H1 (cell line): ENCODE measurements at regions not wholly inside any gene's neighbourhood (a gene's known extent, or its start where the extent isn't known, plus 50 kb on each side); places are given as distances from the start of the nearest gene placed in this dataset.

Experiments used
- CTCF ChIA-PET: fragments of 300-600 bp; sonication (Branson Sonifier 250); formaldehyde crosslinking; loops from one replicate; lab custom pipeline; 2021; ENCODE audit not compliant: partially characterized antibody; lab: Charles Lee
- POLR2A ChIA-PET: fragments of 300-600 bp; sonication (Branson Sonifier 250); formaldehyde crosslinking; loops from one replicate; lab custom pipeline; 2021; ENCODE audit warnings: inconsistent platforms; ENCODE audit not compliant: partially characterized antibody; lab: Charles Lee
- DNase-seq, 2 experiments: peaks; one replicate each; pipeline versions ENCODE4 v3.0.0 to v3.0.0-alpha.2; 2010 to 2022; ENCODE audit warnings: low spot score in 2 of 2, low read depth in 1 of 2, mixed read lengths in 1 of 2
- FAIRE-seq: peaks from 2 replicates; lab custom pipeline; 2011; peaks lifted over from hg19 to GRCh38; lab: Jason Lieb, UNC
- H2AFZ ChIP-seq: 2 replicates; pipeline ENCODE4 v1.8.1; 2012; ENCODE audit warnings: low read length, inconsistent platforms
- H2AK5ac ChIP-seq: 2 replicates; pipeline ENCODE4 v1.6.1; 2013; ENCODE audit warnings: low read depth, low read length
- H2BK120ac ChIP-seq: replicated peaks from 2 replicates; pipeline ENCODE3; 2013; ENCODE audit warnings: low read depth, low read length, inconsistent platforms
- H2BK12ac ChIP-seq: 2 replicates; pipeline ENCODE4 v1.6.1; 2013; ENCODE audit warnings: low read depth, low read length
- H2BK15ac ChIP-seq: 2 replicates; pipeline ENCODE4 v1.6.1; 2013; ENCODE audit warnings: low read length
- H2BK20ac ChIP-seq: 2 replicates; pipeline ENCODE4 v1.6.1; 2013; ENCODE audit warnings: low read length
- H2BK5ac ChIP-seq: 2 replicates; pipeline ENCODE4 v1.6.1; 2013; ENCODE audit warnings: low read depth, low read length
- H3K14ac ChIP-seq: 2 replicates; pipeline ENCODE4 v1.6.1; 2013; ENCODE audit warnings: inconsistent platforms; ENCODE audit not compliant: insufficient read length
- H3K18ac ChIP-seq: 2 replicates; pipeline ENCODE4 v1.6.1; 2013; ENCODE audit warnings: low read length; ENCODE audit errors: extremely low read depth
- H3K23ac ChIP-seq: 2 replicates; pipeline ENCODE4 v1.6.1; 2013; ENCODE audit warnings: inconsistent platforms; ENCODE audit not compliant: insufficient read length
- H3K23me2 ChIP-seq: 2 replicates; pipeline ENCODE4 v1.6.1; 2013; ENCODE audit warnings: low read depth, low read length
- H3K27ac ChIP-seq: 2 replicates; pipeline ENCODE4 v1.6.1; 2011; ENCODE audit warnings: low read depth, low read length, inconsistent platforms
- H3K27me3 ChIP-seq, 4 experiments: replicated peaks in 1 of 4; 1 replicate in 1 of 4; 2 replicates in 3 of 4; pipeline versions ENCODE4 v1.6.1 to v1.8.1; 2011 to 2013; ENCODE audit warnings: low read length in 3 of 4, mild to moderate bottlenecking in 3 of 4, inconsistent platforms in 2 of 4, mixed read lengths in 2 of 4, moderate library complexity in 1 of 4; ENCODE audit not compliant: control insufficient read depth in 3 of 4, insufficient read depth in 3 of 4; ENCODE audit errors: extremely low read depth in 1 of 4
- H3K36me3 ChIP-seq, 4 experiments: 2 replicates each; pipeline versions ENCODE4 v1.6.1 to v1.8.1; 2011 to 2013; ENCODE audit warnings: mild to moderate bottlenecking in 4 of 4, low read length in 3 of 4, moderate library complexity in 2 of 4, control low read depth in 1 of 4, inconsistent platforms in 1 of 4; ENCODE audit not compliant: insufficient read depth in 4 of 4, control insufficient read depth in 2 of 4
- H3K4ac ChIP-seq: replicated peaks from 2 replicates; pipeline ENCODE3; 2013; ENCODE audit warnings: low read length, low read depth, mixed read lengths, inconsistent platforms; ENCODE audit not compliant: insufficient read length
- H3K4me1 ChIP-seq, 4 experiments: replicated peaks in 1 of 4; 1 replicate in 1 of 4; 2 replicates in 3 of 4; pipeline versions ENCODE4 v1.6.1 to v1.8.1; 2011 to 2013; ENCODE audit warnings: low read length in 3 of 4, inconsistent platforms in 2 of 4, mixed read lengths in 1 of 4; ENCODE audit not compliant: insufficient read depth in 4 of 4, control insufficient read depth in 3 of 4
- H3K4me2 ChIP-seq, 2 experiments: 2 replicates each; pipeline versions ENCODE4 v1.6.1 to v1.8.1; 2011 to 2013; ENCODE audit warnings: low read depth in 2 of 2, low read length in 2 of 2, control low read depth in 1 of 2, inconsistent platforms in 1 of 2, mild to moderate bottlenecking in 1 of 2; ENCODE audit not compliant: insufficient read depth in 1 of 2
- H3K4me3 ChIP-seq, 4 experiments: fragments of 200-600, 300-600 bp in 1 of 4; sonication (generic), shearing (Covaris generic), sonication (Bioruptor Twin) in 1 of 4; 2 replicates each; pipeline versions ENCODE4 v1.5.1 to v1.8.1; 2011 to 2016; ENCODE audit warnings: low read length in 4 of 4, low read depth in 3 of 4, control low read depth in 2 of 4, inconsistent platforms in 2 of 4, mild to moderate bottlenecking in 2 of 4, mixed read lengths in 1 of 4, moderate library complexity in 1 of 4; ENCODE audit not compliant: insufficient read depth in 2 of 4; ENCODE audit errors: extremely low read depth in 1 of 4
- H3K56ac ChIP-seq: replicated peaks from 2 replicates; pipeline ENCODE3; 2013; ENCODE audit warnings: low read depth, mild to moderate bottlenecking, mixed read lengths, low read length, inconsistent platforms; ENCODE audit not compliant: insufficient read length
- H3K79me1 ChIP-seq: 2 replicates; pipeline ENCODE4 v1.6.1; 2013; ENCODE audit warnings: low read depth, low read length, control low read depth
- H3K79me2 ChIP-seq, 2 experiments: 2 replicates each; pipeline versions ENCODE4 v1.6.1 to v1.8.1; 2012 to 2013; ENCODE audit warnings: low read length in 2 of 2, mild to moderate bottlenecking in 2 of 2, inconsistent platforms in 1 of 2; ENCODE audit not compliant: insufficient read depth in 2 of 2, control insufficient read depth in 1 of 2
- H3K9ac ChIP-seq, 4 experiments: replicated peaks in 1 of 4; 1 replicate in 1 of 4; 2 replicates in 3 of 4; pipeline versions ENCODE4 v1.6.1 to v1.8.1; 2011 to 2013; ENCODE audit warnings: low read depth in 3 of 4, low read length in 3 of 4, control low read depth in 2 of 4, mild to moderate bottlenecking in 2 of 4, moderate library complexity in 2 of 4, inconsistent platforms in 1 of 4; ENCODE audit errors: extremely low read depth in 1 of 4
- H3K9me3 ChIP-seq, 2 experiments: 2 replicates each; pipeline versions ENCODE4 v1.6.1 to v1.8.1; 2012 to 2013; ENCODE audit warnings: mild to moderate bottlenecking in 2 of 2, moderate library complexity in 2 of 2, control low read depth in 1 of 2, inconsistent platforms in 1 of 2, low read depth in 1 of 2, low read length in 1 of 2, mixed read lengths in 1 of 2; ENCODE audit not compliant: insufficient read depth in 2 of 2
- H4K20me1 ChIP-seq, 2 experiments: replicated peaks in 1 of 2; 2 replicates each; pipeline versions ENCODE3 to v1.8.1; 2011 to 2013; ENCODE audit warnings: inconsistent platforms in 2 of 2, low read length in 2 of 2, mild to moderate bottlenecking in 1 of 2; ENCODE audit not compliant: insufficient read depth in 2 of 2, control insufficient read depth in 1 of 2
- H4K5ac ChIP-seq: 2 replicates; pipeline ENCODE4 v1.6.1; 2013; ENCODE audit warnings: low read length, low read depth, mixed read lengths, inconsistent platforms; ENCODE audit not compliant: insufficient read length
- H4K8ac ChIP-seq: 2 replicates; pipeline ENCODE4 v1.8.0; 2013; ENCODE audit warnings: mild to moderate bottlenecking, moderate library complexity, low read length, inconsistent platforms; ENCODE audit not compliant: insufficient read depth; ENCODE audit errors: extremely low read depth
- H4K91ac ChIP-seq: replicated peaks from 2 replicates; pipeline ENCODE3; 2013; ENCODE audit warnings: low read length, mixed read lengths, inconsistent platforms; ENCODE audit not compliant: insufficient read length
- CHD1 ChIP-seq: IDR thresholded peaks from 2 replicates; pipeline ENCODE4 v1.6.1; 2012; ENCODE audit warnings: low read depth, low read length, improper control_type of control experiment
- RAD21 ChIP-seq, 2 experiments: IDR thresholded peaks in 1 of 2; conservative IDR thresholded peaks in 1 of 2; 2 replicates each; pipeline ENCODE4 v1.6.1; 2011; ENCODE audit warnings: low read depth in 2 of 2, low read length in 2 of 2, improper control_type of control experiment in 1 of 2, inconsistent platforms in 1 of 2, mild to moderate bottlenecking in 1 of 2, moderate library complexity in 1 of 2
- WGBS, 2 experiments: shearing (Covaris generic) in 1 of 2; methylation state at CpG; one replicate each; pipeline versions ENCODE4 v1.1.6 to v1.1.7; 2013 to 2015; ENCODE audit warnings: low lambda C conversion rate in 2 of 2, mixed read lengths in 2 of 2, inconsistent platforms in 1 of 2, low coverage in 1 of 2, missing lambda C conversion rate in 1 of 2; ENCODE audit not compliant: insufficient replicate concordance in 2 of 2, insufficient coverage in 1 of 2, insufficient read length in 1 of 2; ENCODE audit errors: extremely low coverage in 1 of 2, missing lambda C conversion rate in 1 of 2; 5-methylcytosine and 5-hydroxymethylcytosine counted together

DNA sequence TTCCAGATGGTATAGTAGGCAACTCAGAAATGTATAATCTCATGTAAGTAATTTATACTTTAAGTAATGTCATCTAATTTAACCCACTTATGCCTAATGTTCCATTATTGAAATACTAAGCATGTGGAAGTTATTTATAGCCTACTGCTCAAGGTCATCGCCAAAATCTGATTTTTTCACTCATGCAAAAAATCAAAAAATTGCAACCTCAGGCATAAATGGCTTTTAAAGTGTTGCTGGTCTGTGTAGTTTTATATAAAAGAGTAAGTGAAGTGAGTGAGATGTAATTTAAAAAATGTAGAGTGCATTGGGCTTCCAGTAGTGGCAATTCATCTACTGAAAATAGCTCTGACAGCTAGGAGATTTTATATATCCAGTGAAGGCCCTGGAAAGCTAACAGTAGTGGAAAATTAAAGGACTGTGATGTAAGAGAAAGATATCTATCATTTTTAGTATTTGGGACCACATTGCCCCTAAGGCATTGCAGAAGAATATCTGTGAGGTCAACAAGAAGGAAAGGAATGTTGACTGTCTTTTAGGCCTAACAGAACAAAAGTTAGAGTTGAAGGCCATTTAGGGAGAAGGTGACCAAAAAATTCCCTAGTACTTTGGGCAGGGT lies 624.5 kb upstream of the CHORDC1 start:
- 89% methylated on average over 1 of the region's 1 CpG; no CpG with 5 or more reads in 1 of the 2 experiments for WGBS, 2 experiments
- TF ChIP-seq RAD21 (IDR thresholded peaks at IDR 0.05 in 1 of 2, conservative IDR thresholded peaks at IDR 0.05 in 1 of 2; ENCODE audit: low read depth in 2 of 2, low read length in 2 of 2) (no peak), CHD1 (no peak)
- ChIA-PET CTCF (no interaction called here), POLR2A (no interaction called here)
- no peak overlapping the region for H4K5ac ChIP-seq
- H3K36me3 ChIP-seq = no peaks in the 10 kb centered on the region
- H3K56ac ChIP-seq = no peak overlapping the region
- H3K4me3 ChIP-seq = no peak overlapping the region
- no peak overlapping the region for H2AFZ ChIP-seq
- no peaks in the 10 kb centered on the region for H3K9me3 ChIP-seq
- H3K79me2 ChIP-seq = no peaks in the 10 kb centered on the region
- H4K8ac ChIP-seq = no peak overlapping the region
- no peaks in the 10 kb centered on the region for H3K79me1 ChIP-seq
- H4K20me1 ChIP-seq = no peaks in the 10 kb centered on the region
- no peak overlapping the region for H2BK15ac ChIP-seq
- no peak overlapping the region for H3K18ac ChIP-seq
- H3K23me2 ChIP-seq = no peaks in the 10 kb centered on the region
- no peaks in the 10 kb centered on the region for H3K27me3 ChIP-seq
- H3K14ac ChIP-seq = no peak overlapping the region
- H3K27ac ChIP-seq = no peak overlapping the region
- H3K4me2 ChIP-seq = no peak overlapping the region
- H2BK20ac ChIP-seq = no peak overlapping the region
- no peak overlapping the region for H2BK5ac ChIP-seq
- no peak overlapping the region for H3K9ac ChIP-seq
- no peak for FAIRE-seq
- H3K4me1 ChIP-seq = no peaks in the 10 kb centered on the region
- no peak overlapping the region for H3K23ac ChIP-seq
- no peak overlapping the region for H3K4ac ChIP-seq
- no peak for DNase-seq
- no peak overlapping the region for H2BK120ac ChIP-seq
- H4K91ac ChIP-seq = no peak overlapping the region
- no peak overlapping the region for H2BK12ac ChIP-seq
- no peak overlapping the region for H2AK5ac ChIP-seq
